DOHH2 (cell line): ENCODE measurements at regions not wholly inside any gene's neighbourhood (a gene's known extent, or its start where the extent isn't known, plus 50 kb on each side); places are given as distances from the start of the nearest gene placed in this dataset.

Experiments used
- CTCF ChIP-seq: fragments of 200-600 bp; sonication (generic); IDR thresholded peaks from one replicate; pipeline ENCODE4 v1.5.1; 2014; ENCODE audit warnings: antibody characterized with exemption, mild to moderate bottlenecking, low read depth, low read length; ENCODE audit not compliant: poor library complexity, severe bottlenecking
- EZH2phosphoT487 ChIP-seq: fragments of 200-600 bp; sonication (generic); IDR thresholded peaks from 2 replicates; pipeline ENCODE4 v1.6.1; 2017; ENCODE audit warnings: borderline replicate concordance, mild to moderate bottlenecking, antibody characterized with exemption, low read length, moderate library complexity, mixed read lengths

GRCh38 chr3:162770551-162770950, 1273.9 kb downstream of the OTOL1 start:
- TF ChIP-seq CTCF = no peak
- TF ChIP-seq EZH2phosphoT487 = no peak
